Left lung (tissue), 4 donors: ENCODE measurements at regions not wholly inside any gene's neighbourhood (a gene's known extent, or its start where the extent isn't known, plus 50 kb on each side); places are given as distances from the start of the nearest gene placed in this dataset.
"Not testable (repeated sequence)": the region's sequence is repeated elsewhere in the genome, so short reads cannot be mapped to it uniquely, and the experiment has no call there.

Experiments used
- ATAC-seq: fragments of 200-7000 bp; cut with Tn5 transposase; one replicate; pipeline ENCODE4 v1.9.1; 2020; ENCODE audit warnings: moderate library complexity
- DNase-seq, 4 donors: peaks; one replicate each; pipeline ENCODE4 v3.0.0-alpha.2; 2013 to 2020
- H3K27ac ChIP-seq, 2 donors: fragments of 200-600 bp; sonication (generic) in 1 of 2; one replicate each; pipeline versions ENCODE4 v1.5.0 to v1.8.0; 2020 to 2021
- H3K27me3 ChIP-seq, 2 donors: fragments of 200-600 bp; sonication (generic) in 1 of 2; one replicate each; pipeline versions ENCODE4 v1.5.0 to v1.8.0; 2020 to 2021
- H3K36me3 ChIP-seq, 2 donors: fragments of 200-600 bp; sonication (generic) in 1 of 2; one replicate each; pipeline versions ENCODE4 v1.5.0 to v1.8.0; 2020 to 2021
- H3K4me1 ChIP-seq, 2 donors: fragments of 200-600 bp; one replicate each; pipeline ENCODE4 v1.8.0; 2021
- H3K4me3 ChIP-seq, 2 donors: fragments of 200-600 bp; sonication (generic) in 1 of 2; one replicate each; pipeline versions ENCODE4 v1.5.0 to v1.8.0; 2020 to 2021; ENCODE audit warnings: mild to moderate bottlenecking in 1 of 2
- H3K9me3 ChIP-seq, 2 donors: fragments of 200-600 bp; sonication (generic) in 1 of 2; one replicate each; pipeline versions ENCODE4 v1.5.0 to v1.8.0; 2020 to 2021
- intact Hi-C, 2 donors: fragments of 100-400 bp; cut with DNase I; formaldehyde crosslinking; loops; one replicate each; pipeline versions ENCODE4 v1.11.2 to v1.14.2; 2022
- TF ChIP-seq, protein P1 (sequence below), 2 donors: fragments of 200-600 bp; sonication (generic) in 1 of 2; IDR thresholded peaks; one replicate each; pipeline versions ENCODE4 v1.5.0 to v1.8.0; 2021; ENCODE audit warnings: antibody characterized with exemption in 2 of 2
- donor health status: DM: no; HTN: yes; CAD: no.
- donor health status: DM: no; HTN: no; CAD: no.

DNA sequence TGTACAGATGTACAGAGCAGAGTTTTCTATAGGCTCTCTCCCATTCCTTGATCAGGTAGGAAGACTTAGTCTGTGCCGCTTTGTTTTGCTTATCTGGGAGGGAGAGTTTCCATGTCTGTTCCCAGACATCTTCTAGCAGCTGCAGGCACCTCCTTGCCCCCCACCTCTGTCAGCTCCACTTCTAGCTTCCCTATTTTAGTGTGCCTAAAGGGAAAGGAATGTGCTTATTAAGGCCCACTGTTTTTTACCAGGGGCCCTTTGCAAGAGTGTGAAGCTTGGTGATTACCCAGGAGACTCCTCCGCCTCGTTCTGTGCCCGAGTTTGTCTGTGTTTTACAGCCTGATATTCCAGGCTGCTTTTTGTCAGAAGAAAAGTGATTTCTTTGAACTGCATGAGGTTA lies 1984.4 kb downstream of the OLFM4 start:
- Histone ChIP-seq H3K4me1 (no peaks in the 10 kb centered on the region), H3K27ac (no peak overlapping the region), H3K27me3 (no peaks in the 10 kb centered on the region), H3K9me3 (no peaks in the 10 kb centered on the region), H3K4me3 (no peak overlapping the region), H3K36me3 (no peaks in the 10 kb centered on the region)
- TF ChIP-seq, protein P1, sequence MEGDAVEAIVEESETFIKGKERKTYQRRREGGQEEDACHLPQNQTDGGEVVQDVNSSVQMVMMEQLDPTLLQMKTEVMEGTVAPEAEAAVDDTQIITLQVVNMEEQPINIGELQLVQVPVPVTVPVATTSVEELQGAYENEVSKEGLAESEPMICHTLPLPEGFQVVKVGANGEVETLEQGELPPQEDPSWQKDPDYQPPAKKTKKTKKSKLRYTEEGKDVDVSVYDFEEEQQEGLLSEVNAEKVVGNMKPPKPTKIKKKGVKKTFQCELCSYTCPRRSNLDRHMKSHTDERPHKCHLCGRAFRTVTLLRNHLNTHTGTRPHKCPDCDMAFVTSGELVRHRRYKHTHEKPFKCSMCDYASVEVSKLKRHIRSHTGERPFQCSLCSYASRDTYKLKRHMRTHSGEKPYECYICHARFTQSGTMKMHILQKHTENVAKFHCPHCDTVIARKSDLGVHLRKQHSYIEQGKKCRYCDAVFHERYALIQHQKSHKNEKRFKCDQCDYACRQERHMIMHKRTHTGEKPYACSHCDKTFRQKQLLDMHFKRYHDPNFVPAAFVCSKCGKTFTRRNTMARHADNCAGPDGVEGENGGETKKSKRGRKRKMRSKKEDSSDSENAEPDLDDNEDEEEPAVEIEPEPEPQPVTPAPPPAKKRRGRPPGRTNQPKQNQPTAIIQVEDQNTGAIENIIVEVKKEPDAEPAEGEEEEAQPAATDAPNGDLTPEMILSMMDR (IDR thresholded peaks at IDR 0.05): no peak
- intact Hi-C loops: no loop called here
- ATAC-seq (no peak), DNase-seq (no peak)

- intact Hi-C loops: no loop called here
Observed at GRCh38 chr13:55029280-55029679, 2000.7 kb downstream of the OLFM4 start.

GRCh38 chr13:55038230-55038629 lies 2009.6 kb downstream of the OLFM4 start:
- Histone ChIP-seq H3K27me3 (no peaks in the 10 kb centered on the region), H3K27ac (no peak overlapping the region), H3K36me3 (no peaks in the 10 kb centered on the region), H3K4me3 (no peak overlapping the region), H3K9me3 (no peaks in the 10 kb centered on the region), H3K4me1 (no peaks in the 10 kb centered on the region)
- intact Hi-C loops: no loop called here
- TF ChIP-seq, protein P1 (IDR thresholded peaks at IDR 0.05): no peak
- DNase-seq: no peak
- ATAC-seq: no peak

More at GRCh38 chr13:55029280-55029679, 2000.7 kb downstream of the OLFM4 start:
- no peaks in the 10 kb centered on the region for H3K4me1 ChIP-seq
- no peaks in the 10 kb centered on the region for H3K36me3 ChIP-seq
- no peak overlapping the region for H3K4me3 ChIP-seq
- TF ChIP-seq, protein P1 (IDR thresholded peaks at IDR 0.05): no peak
- no peak for DNase-seq
- H3K27me3 ChIP-seq: no peaks in the 10 kb centered on the region
- H3K27ac ChIP-seq: no peak overlapping the region
- ATAC-seq: no peak
- H3K9me3 ChIP-seq: peaks cover 0 to 18% of the 10 kb centered on the region in 2 donors

GRCh38 chr13:55053891-55054550 lies 2025.4 kb downstream of the OLFM4 start:
- intact Hi-C loops, DNase-seq, H3K36me3 ChIP-seq, H3K27ac ChIP-seq, H3K27me3 ChIP-seq, ATAC-seq, H3K4me1 ChIP-seq, H3K4me3 ChIP-seq: not testable (repeated sequence)
- H3K9me3 ChIP-seq: peaks cover 0 to 14% of the 10 kb centered on the region in 2 donors

DNA sequence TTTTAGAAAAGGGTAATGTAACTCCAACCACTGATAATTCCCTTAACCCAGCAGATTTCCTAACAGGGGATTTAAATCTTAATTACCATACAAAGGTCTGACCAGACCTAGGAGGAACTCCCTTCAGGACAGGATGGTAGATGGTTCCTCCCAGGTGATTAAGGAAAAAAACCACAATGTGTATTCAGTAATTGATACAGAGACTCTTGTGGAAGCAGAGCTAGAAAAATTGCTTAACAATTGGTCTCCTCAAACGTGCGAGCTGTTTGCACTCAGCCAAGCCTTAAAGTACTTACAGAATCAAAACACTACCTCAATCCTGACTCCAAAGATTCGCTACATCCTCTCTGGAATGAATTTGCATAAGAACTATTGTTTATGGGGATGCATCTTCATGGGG lies 2027.1 kb downstream of the OLFM4 start:
- DNase-seq, H3K4me1 ChIP-seq, H3K4me3 ChIP-seq, H3K36me3 ChIP-seq, intact Hi-C loops, H3K27ac ChIP-seq, ATAC-seq, H3K27me3 ChIP-seq: not testable (repeated sequence)
- peaks cover 0 to 14% of the 10 kb centered on the region in 2 donors for H3K9me3 ChIP-seq

- TF ChIP-seq, protein P1 (IDR thresholded peaks at IDR 0.05): no peak
- DNase-seq (no peak), ATAC-seq (no peak)
- no peak overlapping the region for H3K27ac ChIP-seq
- intact Hi-C loops: no loop called here
- no peaks in the 10 kb centered on the region for H3K36me3 ChIP-seq
- H3K4me1 ChIP-seq: no peaks in the 10 kb centered on the region
- no peaks in the 10 kb centered on the region for H3K9me3 ChIP-seq
- no peaks in the 10 kb centered on the region for H3K27me3 ChIP-seq
- H3K4me3 ChIP-seq: no peak overlapping the region
Observed at GRCh38 chr13:55062662-55063061, 2034.0 kb downstream of the OLFM4 start.
